GM19035 (cell line): ENCODE measurements at regions not wholly inside any gene's neighbourhood (a gene's known extent, or its start where the extent isn't known, plus 50 kb on each side); places are given as distances from the start of the nearest gene placed in this dataset.

Source experiments
- ATAC-seq: cut with Tn5 transposase; IDR thresholded peaks from one replicate; pipeline ENCODE4 v1.9.1; 2021; ENCODE audit not compliant: unreplicated experiment

DNA sequence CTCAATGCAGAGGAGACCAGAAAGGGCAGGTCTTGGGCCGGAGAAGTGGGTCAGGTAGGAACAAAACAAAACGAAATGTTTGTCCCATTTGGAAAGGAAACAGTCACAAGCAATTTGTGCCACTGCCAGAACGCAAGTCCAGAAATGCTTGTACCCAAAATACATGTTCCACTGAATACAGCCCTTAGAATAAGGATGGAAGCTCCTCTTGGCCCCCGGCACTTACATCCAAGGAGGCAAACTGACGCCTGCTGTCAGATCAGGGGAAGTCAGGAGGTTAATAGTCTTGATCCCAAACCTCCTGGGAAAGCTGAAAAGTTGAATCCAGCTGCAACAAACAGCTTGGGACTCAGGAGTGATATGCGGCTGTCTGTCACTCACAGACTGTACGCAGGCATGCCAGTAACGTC lies 75.9 kb upstream of the GALNT2 start:
- ATAC-seq, result no peak

GRCh38 chr1:229991724-229992333 lies 75.2 kb upstream of the GALNT2 start:
- ATAC-seq, result no peak

DNA sequence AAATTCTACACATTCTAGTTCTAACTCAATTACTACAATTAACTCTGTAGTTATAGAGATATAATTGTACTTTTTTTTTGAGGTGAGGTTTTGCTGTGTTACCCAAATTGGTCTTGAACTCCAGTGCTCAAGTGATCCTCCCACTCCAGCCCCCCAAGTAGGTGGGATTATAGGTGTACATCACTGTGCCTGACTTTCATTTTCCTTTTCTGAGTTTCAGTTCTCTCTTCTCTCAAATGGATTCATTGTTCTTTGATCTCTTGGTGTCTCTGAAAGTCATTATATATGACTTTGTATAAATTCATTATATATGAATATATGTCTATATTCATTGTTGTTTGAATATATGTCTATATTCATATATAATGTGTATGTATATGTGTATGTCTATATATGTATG lies 74.0 kb upstream of the GALNT2 start:
- no peak for ATAC-seq

DNA sequence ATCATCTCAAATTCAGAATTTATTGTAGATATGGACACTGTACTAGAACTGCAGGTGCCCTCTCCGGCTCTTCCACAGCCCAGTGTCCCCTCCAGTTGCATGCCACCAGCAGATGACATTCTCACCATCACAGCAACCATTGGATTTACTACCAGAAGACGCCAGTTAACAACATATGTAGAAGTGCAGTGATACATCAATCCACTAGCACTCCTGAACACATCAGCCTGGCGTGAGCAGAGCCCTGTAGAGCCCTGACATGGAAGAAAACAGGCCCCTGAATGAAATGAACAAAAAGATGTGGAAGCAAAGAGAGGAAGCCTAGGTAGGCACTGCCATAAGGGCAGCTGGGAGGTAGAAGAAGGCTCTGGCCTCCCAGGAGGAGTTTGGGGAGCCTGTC lies 73.1 kb upstream of the GALNT2 start:
- no peak for ATAC-seq

GRCh38 chr1:229999004-229999670 lies 67.9 kb upstream of the GALNT2 start:
- ATAC-seq, result no peak

- ATAC-seq, result no peak
These were observed 66.4 kb upstream of the GALNT2 start for GRCh38 chr1:230000493-230001184.

DNA sequence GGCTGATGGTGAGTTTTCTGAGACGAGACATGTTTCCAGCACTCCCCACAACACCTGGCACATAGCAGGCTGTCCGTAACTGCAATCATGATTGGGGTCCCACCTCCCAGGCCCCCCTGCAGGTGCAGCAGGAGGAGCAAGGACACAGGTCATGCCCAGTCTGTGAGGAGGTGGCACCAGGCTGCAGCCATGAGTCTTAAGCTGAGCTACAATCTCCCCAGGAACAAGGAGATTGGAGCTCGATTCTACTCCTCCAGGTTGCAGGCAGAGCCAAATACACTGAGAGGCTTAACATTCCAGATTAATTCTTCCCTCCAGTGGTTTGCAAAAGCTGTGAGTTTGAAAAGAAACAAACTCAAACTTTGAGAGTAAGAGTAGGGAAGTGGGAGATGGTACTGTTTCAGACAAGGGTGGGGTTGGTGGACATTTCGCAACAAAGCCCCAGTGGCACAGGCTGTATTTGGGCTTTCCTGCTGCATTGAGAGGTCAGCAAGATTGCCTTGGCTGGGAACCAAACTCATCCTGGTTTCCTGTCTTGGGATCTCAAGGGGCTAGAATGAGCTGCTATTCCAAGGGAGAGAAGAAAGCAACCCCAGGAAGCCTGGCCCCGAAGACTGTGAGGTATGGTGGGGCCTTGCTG lies 64.8 kb upstream of the GALNT2 start:
- no peak for ATAC-seq

- no peak for ATAC-seq
These were observed 63.6 kb upstream of the GALNT2 start for GRCh38 chr1:230003409-230003808.

DNA sequence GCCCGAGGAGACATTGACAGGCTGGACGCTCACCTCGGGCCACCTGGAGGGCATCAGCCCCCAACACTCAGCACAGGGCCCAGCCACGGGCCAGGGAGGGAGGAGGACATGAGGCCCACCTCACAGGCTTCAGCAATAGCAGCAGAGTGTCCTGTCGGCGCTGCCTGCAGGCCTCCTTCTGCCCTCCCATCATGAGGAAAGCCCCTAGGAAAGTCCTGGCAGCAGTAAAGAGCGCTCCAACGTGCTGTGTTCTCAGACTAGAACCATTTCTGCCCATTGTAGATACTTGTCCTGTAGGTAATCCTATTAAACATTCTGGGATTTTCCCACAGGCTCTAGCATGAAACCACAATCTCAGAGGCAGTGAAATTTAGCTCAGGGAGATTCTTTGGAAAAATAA lies 62.0 kb upstream of the GALNT2 start:
- no peak for ATAC-seq

DNA sequence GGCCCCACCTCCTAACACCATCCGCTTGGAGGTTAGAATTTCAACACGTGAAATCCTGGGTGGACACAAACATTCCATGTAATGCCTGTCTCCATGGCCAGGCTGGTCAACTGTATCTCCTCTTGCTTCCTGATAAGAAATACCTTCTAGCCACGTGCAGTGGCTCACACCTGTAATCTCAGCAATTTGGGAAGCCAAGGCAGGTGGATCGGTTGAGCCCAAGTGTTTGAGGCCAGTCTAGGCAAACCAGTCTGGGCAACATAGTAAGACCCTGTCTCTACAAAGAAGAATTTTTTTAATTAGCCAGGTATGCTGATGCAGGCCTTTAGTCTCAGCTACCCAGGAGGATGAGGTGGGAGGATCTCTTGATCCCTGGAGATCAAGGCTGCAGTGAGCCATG lies 58.3 kb upstream of the GALNT2 start:
- no peak for ATAC-seq

- no peak for ATAC-seq
These were observed 57.3 kb upstream of the GALNT2 start for GRCh38 chr1:230009611-230010313.

DNA sequence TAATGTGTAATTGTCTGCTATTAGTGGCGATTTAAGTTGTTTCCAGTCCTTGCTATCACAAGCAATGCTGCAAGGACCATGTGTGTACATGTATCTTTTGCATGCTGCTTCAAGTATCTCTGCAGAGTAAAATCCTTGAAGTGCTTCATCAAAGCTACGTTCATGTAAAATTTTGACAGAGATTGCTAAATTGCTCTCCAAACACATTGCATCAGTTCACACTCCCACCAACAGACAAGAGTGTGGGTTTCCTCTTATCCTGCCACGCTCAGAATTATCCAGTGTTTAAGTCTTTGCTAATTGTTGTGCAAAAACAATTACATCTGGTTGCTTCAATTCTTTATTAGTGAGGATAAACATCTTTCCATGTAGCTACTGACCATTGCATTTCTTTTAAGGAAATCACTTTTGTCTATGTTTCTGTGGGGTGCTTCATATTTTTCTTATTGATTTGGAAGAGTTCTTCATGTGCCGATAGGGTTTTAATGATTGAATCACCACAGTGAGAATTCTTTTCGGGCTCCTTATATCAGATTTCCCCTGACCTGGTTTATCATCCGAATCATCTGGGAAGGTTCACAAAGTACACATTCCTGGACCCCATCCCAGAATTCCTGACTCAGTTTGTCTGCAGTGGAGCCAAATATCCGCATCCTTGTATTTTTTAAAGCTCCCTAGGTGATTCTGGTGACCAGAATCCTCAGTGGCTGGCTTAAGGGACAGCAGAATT lies 56.3 kb upstream of the GALNT2 start:
- ATAC-seq, result no peak

- ATAC-seq, result no peak
These were observed 55.5 kb upstream of the GALNT2 start for GRCh38 chr1:230011333-230012092.

DNA sequence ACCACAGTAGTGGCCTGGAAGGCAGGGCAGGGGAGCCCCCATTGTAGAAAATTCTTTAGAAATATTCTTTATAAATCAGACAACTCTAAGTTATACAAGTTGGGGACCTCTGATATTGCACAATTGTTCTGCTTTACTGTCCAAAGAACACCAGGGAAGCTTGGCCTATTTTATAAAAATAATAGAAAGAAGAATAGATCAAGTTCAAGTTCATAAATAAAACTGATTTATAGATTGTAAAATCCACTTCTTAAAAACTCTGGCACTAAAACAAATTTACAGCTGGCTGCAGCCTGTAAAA lies 55.0 kb upstream of the GALNT2 start:
- ATAC-seq, result no peak

- ATAC-seq, result no peak
These were observed 54.3 kb upstream of the GALNT2 start for GRCh38 chr1:230012741-230013140.

DNA sequence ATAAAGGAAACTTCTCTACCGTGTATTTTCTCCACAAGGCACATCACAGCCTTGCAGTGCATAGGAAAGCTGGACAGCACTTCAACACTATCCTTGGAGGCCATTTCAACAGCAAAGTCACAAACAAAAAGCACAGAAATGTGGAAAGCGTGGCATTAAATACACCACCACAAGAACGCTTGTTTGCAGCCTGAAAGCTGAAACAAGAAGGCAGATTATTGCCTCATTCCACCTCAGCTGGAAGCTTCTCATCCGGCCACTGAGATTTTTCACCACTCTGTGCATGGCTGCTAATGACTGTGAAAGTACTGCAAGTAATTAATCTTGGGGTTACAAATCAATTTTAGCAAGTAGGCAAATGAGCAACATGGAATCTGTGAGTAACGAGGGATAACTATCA lies 50.9 kb upstream of the GALNT2 start:
- ATAC-seq, result no peak
